Fibroblast of lung (primary cell): ENCODE measurements at regions not wholly inside any gene's neighbourhood (a gene's known extent, or its start where the extent isn't known, plus 50 kb on each side); places are given as distances from the start of the nearest gene placed in this dataset.

ENCODE experiments used
- CTCF ChIP-seq, 2 donors: IDR thresholded peaks in 1 of 2; conservative IDR thresholded peaks in 1 of 2; 1 replicate in 1 of 2; 2 replicates in 1 of 2; pipeline ENCODE4 v1.5.1; 2011 to 2012; ENCODE audit warnings: low read length in 2 of 2, control low read depth in 1 of 2, inconsistent platforms in 1 of 2, low read depth in 1 of 2, mild to moderate bottlenecking in 1 of 2
- EZH2 ChIP-seq: IDR thresholded peaks from 2 replicates; pipeline ENCODE4 v1.5.1; 2012; ENCODE audit warnings: low read length, control low read depth, mild to moderate bottlenecking; ENCODE audit errors: missing control alignments

GRCh38 chr11:130727157-130728119 lies 188.8 kb downstream of the SNX19 start:
- TF ChIP-seq CTCF (conservative IDR thresholded peaks at IDR 0.05 in 1 of 2, IDR thresholded peaks at IDR 0.05 in 1 of 2; ENCODE audit: low read depth in 1 of 2, low read length in 2 of 2) (no peak), EZH2 (no peak)
